GM21515 (cell line): ENCODE measurements at regions not wholly inside any gene's neighbourhood (a gene's known extent, or its start where the extent isn't known, plus 50 kb on each side); places are given as distances from the start of the nearest gene placed in this dataset.
"Not testable (repeated sequence)": the region's sequence is repeated elsewhere in the genome, so short reads cannot be mapped to it uniquely, and the experiment has no call there.

Experiments used
- ATAC-seq: cut with Tn5 transposase; IDR thresholded peaks from one replicate; pipeline ENCODE4 v1.9.1; 2021; ENCODE audit not compliant: unreplicated experiment

DNA sequence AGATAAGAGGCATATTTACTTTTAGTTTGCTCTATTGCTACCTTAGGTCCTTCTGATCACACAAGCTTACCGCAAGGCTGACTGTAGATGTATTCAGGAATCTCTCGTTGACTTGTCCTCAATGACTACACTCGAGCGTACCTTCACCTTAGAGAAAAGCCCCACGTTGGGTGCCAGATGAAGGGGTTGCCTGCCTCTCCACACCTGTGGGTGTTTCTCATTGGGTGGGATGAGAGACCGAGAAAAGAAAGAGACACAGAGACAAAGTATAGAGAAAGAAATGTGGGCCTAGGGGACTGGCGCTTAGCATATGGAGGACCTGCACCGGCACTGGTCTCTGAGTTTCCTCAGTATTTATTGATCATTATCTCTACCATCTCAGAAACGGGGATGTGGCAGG lies 51.8 kb downstream of the ASCL4 start:
- no peak for ATAC-seq

DNA sequence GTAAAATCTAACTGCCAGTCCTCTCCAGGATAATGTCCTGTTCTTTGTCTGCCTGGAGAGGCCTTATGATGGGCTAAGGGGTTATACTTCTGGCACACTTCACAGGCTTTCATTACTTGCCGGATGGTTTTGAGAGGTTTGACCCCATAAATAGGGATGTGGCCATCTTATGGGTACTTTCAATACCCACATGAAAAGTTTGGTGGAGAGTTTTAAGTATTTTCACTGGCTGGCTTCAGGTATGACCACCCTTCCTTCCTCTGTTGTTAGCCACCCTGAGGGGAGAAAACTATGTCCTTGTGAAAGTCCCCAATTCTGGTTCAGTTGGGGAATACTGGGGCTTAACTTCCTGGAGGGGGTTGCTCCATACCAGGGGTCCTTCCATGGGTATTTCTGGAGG lies 54.8 kb downstream of the ASCL4 start:
- no peak for ATAC-seq

DNA sequence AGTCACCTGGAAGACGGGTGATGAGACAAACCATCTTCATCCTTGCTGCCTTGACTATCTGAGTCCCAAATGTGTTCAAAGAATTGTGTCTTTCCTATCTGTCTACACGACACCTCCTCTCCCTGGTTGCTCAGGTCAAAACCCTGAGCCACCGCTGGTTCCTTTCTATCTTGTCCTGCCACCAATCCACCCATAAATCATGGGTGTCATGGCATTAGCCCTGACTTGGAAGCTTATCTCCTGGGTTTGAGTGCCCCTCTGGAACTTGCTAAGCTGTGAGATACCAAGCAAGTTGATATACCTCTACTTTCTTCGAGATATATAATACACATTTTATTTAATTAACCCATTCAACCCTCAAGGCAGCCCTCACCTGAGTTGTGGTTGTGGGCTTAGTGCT lies 57.9 kb downstream of the ASCL4 start:
- ATAC-seq, result no peak

DNA sequence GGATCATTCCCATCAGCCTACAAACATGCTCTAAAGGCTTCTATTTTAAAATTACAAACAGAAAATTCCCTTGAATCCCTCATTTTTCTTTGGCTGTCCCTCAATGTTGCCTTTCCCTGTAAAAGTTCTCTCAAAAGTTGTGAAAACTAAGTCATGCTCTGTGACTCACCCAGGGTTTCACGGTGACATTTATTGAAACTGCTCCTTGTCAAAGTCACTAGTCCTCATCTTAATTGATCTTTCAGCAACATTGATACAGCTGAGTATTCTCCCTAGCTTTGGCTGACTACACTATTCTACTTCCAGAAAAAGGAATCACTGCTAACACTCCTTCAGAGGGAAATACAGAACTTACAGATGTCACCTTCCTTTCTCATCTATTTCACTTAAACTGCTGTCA lies 65.7 kb downstream of the ASCL4 start:
- no peak for ATAC-seq

GRCh38 chr12:107843351-107844311 lies 69.1 kb downstream of the ASCL4 start:
- ATAC-seq, result no peak

DNA sequence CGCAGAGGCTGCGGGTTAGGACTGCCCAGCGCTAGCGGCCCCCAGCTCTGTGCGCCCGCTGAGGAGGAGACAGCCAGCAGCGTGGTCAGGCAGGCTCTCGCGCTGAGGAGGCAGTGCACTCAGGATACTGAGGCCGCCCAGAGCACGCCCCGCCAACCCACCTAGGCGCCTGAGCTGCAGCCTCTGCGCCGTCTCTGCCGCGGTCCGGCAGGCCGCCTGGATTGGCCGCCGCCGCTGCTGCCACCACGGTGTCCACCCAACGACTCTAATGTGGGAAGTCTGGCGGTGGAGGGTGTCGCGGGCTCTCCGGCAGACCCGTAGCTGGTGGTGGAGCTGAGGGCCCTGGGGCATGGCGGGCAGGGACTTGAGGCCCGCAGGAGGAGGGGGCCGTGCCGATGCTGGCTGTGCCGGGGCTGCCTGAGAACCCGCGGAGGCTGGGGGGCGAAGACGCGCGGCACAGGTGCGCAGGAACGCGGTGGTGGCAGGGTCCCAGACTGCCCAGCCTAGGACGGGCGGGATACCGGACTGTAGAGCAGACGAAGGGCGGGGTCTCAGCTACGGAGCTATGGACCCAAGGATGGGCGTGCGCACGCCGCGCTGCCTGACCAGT lies 69.9 kb downstream of the ASCL4 start:
- no peak for ATAC-seq

GRCh38 chr12:107845226-107845979 lies 70.9 kb downstream of the ASCL4 start:
- no peak for ATAC-seq

DNA sequence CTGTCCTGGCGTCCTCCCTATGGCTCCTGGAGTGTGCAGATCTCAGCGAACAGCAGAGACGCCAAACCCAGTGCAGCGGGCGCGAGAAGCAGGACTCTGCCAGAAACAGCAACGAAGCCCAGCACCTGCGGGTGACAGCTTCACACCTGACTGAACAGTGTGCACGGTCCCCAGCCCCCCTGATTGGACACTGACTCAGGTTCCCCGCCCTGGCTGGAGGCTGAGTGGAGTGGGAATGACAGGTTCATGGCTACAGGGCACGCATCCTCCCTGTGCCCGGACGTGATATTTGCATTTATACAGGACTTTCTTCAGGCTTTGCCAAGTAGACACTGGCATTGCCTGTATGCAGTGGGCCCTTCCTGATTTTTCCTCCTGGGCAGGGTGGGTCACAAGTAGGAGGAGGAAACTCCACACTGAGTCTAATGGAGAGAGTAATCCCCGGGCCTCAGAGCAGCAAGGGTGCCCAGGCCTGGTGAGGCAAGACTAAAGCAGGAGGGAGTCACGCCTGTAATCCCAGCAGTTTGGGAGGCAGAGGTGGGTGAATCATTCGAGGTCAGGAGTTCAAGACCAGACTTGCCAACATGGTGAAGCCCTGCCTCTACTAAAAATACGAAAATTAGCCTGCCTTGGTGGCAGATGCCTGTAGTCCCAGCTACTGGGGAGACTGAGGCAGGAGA lies 71.6 kb downstream of the ASCL4 start:
- ATAC-seq, result no peak

- ATAC-seq, result no peak
Observed at GRCh38 chr12:107847430-107847829, 72.9 kb downstream of the ASCL4 start.

- no peak for ATAC-seq
Observed at GRCh38 chr12:107847830-107848229, 73.3 kb downstream of the ASCL4 start.

DNA sequence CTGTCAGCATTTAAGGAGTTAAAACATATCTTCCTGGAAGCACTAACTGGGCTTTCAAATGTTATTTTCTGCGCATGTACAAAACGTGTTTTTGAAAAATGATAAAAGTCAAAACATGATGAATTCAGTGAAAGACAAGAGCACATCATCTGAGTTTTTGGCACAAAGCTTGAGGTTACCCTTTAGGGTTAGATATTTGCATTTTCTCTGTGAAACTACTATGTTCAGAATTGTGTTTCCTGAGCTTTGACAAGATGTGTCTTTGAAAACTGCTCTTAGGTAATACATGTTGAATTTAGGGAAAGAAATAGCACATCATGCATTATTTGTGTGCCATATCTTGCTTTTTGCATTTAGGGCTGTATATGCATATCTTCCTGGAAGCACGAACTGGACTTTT lies 79.0 kb downstream of the ASCL4 start:
- no peak for ATAC-seq

DNA sequence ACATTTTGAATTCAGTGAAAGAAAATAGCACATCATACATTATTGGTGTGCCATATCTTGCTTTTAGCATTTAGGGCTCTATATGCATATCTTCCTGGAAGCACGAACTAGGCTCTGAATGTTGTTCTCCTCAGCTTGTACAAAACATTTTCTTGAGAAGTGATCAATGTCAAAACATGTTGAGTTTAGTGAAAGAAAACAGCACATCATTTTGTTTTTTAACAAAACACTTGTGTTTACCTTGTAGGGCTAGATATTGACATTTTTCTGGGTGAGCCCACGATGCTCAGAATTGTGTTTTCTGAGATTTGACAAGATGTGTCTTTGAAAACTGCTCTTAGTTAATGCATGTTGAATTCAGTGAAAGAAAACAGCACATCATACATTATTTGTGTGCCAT lies 81.0 kb downstream of the ASCL4 start:
- ATAC-seq, result no peak

DNA sequence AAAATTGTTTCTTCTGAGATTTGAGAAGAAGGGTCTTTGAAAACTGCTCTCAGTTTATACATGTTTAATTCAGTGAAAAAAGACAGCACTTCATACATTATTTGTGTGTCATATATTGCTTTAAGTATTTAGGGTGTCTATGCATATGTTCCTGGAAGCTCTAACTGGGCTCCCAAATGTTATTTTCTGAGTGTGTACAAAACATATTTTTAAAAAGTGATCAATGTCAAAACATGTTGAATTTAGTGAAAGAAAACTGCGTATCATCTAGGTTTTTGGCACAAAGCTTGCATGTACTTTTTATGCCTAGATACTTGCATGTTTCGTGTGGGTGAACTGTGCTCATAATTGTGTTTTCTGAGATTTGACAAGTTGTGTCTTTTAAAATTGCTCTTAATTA lies 81.6 kb downstream of the ASCL4 start:
- no peak for ATAC-seq

- ATAC-seq, result no peak
Observed at GRCh38 chr12:107857191-107857590, 82.7 kb downstream of the ASCL4 start.

GRCh38 chr12:107859367-107859766 lies 84.9 kb downstream of the ASCL4 start:
- no peak for ATAC-seq

- ATAC-seq, result no peak
Observed at GRCh38 chr12:107864235-107864634, 89.7 kb downstream of the ASCL4 start.

- ATAC-seq, result not testable (repeated sequence)
Observed at GRCh38 chr12:107864727-107865126, 90.2 kb downstream of the ASCL4 start.

DNA sequence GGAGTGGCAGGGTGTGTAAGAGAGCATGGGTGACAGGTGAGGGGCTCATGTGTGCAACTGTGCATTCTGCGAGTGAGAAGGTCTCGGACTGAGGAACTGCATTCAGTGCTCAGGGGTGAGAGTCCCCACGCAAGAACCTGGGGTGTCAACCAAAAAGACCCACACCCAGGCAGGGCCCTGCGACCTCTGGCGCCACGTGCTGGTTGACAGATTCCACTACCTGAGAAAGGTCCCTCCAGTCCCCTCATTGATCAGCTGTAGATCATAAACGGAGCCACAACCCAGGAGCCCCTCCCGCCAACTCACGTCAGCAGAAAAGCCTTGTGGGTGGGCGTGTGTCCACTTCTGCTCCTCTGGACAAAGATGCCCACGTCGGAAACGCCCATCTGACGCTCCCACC lies 98.7 kb downstream of the ASCL4 start:
- no peak for ATAC-seq

DNA sequence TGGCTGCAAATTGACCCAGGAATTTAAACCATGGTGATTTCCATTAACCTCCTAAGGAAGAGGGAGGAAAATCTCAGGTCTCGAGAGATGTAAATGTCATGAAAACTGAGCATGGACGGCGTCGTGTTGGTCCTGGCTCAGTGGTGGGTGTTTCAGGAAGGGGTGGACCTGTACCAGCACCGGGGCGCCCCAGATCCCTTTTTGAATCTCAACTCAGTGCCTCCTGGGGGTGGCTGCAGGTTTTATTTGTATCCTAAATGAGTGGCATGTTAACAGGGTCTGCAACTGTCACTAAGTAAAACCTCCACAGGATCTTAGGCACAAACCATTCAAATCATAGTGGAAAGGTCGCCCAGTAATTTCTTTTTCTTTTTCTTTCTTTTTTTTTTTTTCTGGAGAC lies 101.3 kb downstream of the ASCL4 start:
- no peak for ATAC-seq

GRCh38 chr12:107884769-107885694 lies 110.5 kb downstream of the ASCL4 start:
- no peak for ATAC-seq
